Peyer's patch (tissue), 4 donors: ENCODE measurements at regions not wholly inside any gene's neighbourhood (a gene's known extent, or its start where the extent isn't known, plus 50 kb on each side); places are given as distances from the start of the nearest gene placed in this dataset.

ENCODE experiments used
- DNase-seq, 3 donors: peaks; one replicate each; pipeline ENCODE4 v3.0.0-alpha.2; 2017 to 2019
- H3K27ac ChIP-seq, 4 donors: fragments of 200-600 bp; sonication (generic); one replicate each; pipeline ENCODE4 v1.5.1; 2016 to 2019
- H3K27me3 ChIP-seq, 2 donors: fragments of 200-600 bp; sonication (generic); one replicate each; pipeline ENCODE4 v1.5.1; 2019
- H3K36me3 ChIP-seq, 3 donors: fragments of 200-600 bp; sonication (generic); one replicate each; pipeline ENCODE4 v1.5.1; 2016 to 2019
- H3K4me1 ChIP-seq, 4 donors: fragments of 200-600 bp; sonication (generic); one replicate each; pipeline ENCODE4 v1.5.1; 2016 to 2019
- H3K4me3 ChIP-seq, 4 donors: fragments of 200-600 bp; sonication (generic); 1 replicate in 3 of 4; 2 replicates in 1 of 4; pipeline ENCODE4 v1.5.1; 2016 to 2019; ENCODE audit warnings: mild to moderate bottlenecking in 1 of 4
- H3K9me3 ChIP-seq, 4 donors: fragments of 200-600 bp; sonication (generic); one replicate each; pipeline ENCODE4 v1.5.1; 2016 to 2019; ENCODE audit warnings: mild to moderate bottlenecking in 1 of 4
- POLR2A ChIP-seq, 2 donors: fragments of 450-650 bp; IDR thresholded peaks; one replicate each; pipeline ENCODE4 v1.5.1; 2017; ENCODE audit warnings: antibody characterized with exemption in 2 of 2, mild to moderate bottlenecking in 2 of 2, moderate library complexity in 2 of 2
- TF ChIP-seq, protein P1 (sequence below), 6 experiments: fragments of 450-650 bp in 4 of 6; fragments of 200-600 bp in 2 of 6; sonication (generic) in 1 of 6; IDR thresholded peaks; one replicate each; pipeline ENCODE4 v1.5.1; 2017 to 2019; ENCODE audit warnings: antibody characterized with exemption in 6 of 6, mild to moderate bottlenecking in 3 of 6, moderate library complexity in 1 of 6

DNA sequence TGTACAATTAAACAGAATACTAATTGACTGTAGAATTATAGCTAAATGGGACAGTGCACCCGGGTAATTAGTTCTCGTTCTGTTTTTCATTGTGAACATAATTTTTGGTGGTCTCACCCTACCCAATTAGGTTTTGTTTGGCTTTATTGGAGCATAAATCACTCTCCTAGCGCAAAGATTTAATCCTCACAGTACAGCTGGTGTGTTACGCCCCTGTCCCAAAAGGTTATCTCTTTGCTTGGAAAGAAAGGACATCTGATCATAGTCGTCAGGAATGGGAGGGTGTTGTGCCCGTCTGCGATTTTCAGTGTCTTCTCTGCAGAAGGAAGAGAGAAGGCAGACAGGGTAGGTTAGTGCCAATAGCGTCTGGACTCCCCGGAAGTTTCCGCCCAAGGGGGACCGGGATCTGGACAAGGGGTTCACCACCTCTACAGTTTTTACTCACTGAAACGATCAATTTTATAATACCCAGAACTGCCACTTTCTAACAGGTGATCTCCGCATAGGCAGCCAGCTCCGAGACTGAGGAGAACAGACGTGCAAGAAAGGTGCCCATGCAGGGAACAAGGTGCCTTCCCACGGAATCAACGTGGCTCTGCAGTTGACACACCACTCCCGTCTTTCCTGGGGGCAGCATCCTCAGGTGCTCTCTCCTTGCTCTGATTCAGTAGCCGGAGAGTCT, 617.4 kb upstream of the CDH4 start:
- TF ChIP-seq, protein P1, sequence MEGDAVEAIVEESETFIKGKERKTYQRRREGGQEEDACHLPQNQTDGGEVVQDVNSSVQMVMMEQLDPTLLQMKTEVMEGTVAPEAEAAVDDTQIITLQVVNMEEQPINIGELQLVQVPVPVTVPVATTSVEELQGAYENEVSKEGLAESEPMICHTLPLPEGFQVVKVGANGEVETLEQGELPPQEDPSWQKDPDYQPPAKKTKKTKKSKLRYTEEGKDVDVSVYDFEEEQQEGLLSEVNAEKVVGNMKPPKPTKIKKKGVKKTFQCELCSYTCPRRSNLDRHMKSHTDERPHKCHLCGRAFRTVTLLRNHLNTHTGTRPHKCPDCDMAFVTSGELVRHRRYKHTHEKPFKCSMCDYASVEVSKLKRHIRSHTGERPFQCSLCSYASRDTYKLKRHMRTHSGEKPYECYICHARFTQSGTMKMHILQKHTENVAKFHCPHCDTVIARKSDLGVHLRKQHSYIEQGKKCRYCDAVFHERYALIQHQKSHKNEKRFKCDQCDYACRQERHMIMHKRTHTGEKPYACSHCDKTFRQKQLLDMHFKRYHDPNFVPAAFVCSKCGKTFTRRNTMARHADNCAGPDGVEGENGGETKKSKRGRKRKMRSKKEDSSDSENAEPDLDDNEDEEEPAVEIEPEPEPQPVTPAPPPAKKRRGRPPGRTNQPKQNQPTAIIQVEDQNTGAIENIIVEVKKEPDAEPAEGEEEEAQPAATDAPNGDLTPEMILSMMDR (IDR thresholded peaks at IDR 0.05), result no peak
- no peak for TF ChIP-seq POLR2A (IDR thresholded peaks at IDR 0.05)
- DNase-seq, result no peak
- no peak overlapping the region for H3K4me3 ChIP-seq
- H3K4me1 ChIP-seq, result no peaks in the 10 kb centered on the region
- H3K36me3 ChIP-seq, result no peaks in the 10 kb centered on the region
- no peaks in the 10 kb centered on the region for H3K27me3 ChIP-seq
- no peaks in the 10 kb centered on the region for H3K9me3 ChIP-seq
- H3K27ac ChIP-seq, result no peak overlapping the region

DNA sequence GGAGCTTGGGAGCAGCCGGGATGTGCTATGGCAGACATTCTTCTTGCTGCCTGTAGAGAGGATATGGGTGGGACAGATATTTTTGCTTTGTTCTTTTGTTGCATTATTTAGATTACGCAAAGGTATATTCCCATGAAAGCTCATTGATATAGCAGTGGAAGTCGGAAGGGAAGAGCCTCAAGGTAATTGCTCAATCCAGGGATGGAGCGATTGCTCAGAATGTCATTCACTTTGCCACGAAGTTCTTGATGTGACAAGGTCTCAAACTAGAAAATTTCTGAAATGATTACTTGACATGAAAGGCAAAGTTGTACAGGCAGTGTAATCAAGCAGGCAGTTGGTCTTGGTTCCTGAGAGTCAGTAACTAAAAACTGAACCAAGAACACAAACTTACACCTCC, 615.6 kb upstream of the CDH4 start:
- Histone ChIP-seq H3K27me3 (no peaks in the 10 kb centered on the region), H3K9me3 (no peaks in the 10 kb centered on the region), H3K36me3 (no peaks in the 10 kb centered on the region), H3K4me1 (no peaks in the 10 kb centered on the region), H3K4me3 (no peak overlapping the region), H3K27ac (no peak overlapping the region)
- TF ChIP-seq POLR2A (IDR thresholded peaks at IDR 0.05), result no peak
- TF ChIP-seq, protein P1 (IDR thresholded peaks at IDR 0.05), result no peak
- no peak for DNase-seq

DNA sequence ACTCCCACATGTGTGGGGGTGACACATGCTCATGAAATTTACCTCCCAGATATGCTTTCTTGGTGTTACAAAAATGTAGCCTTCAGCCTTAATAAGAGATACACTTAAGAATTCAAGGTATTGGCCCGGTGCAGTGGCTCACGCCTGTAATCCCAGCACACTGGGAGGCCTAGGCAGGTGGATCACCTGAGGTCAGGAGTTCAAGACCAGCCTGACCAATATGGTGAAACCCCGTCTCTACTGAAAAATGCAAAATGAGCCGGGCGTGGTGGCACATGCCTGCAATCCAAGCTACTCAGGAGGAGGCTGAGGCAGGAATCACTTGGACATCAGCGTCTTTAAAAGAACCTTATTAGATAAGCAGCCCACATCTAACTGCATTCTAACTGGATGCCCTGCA, 614.3 kb upstream of the CDH4 start:
- H3K4me1 ChIP-seq, result no peaks in the 10 kb centered on the region

DNA sequence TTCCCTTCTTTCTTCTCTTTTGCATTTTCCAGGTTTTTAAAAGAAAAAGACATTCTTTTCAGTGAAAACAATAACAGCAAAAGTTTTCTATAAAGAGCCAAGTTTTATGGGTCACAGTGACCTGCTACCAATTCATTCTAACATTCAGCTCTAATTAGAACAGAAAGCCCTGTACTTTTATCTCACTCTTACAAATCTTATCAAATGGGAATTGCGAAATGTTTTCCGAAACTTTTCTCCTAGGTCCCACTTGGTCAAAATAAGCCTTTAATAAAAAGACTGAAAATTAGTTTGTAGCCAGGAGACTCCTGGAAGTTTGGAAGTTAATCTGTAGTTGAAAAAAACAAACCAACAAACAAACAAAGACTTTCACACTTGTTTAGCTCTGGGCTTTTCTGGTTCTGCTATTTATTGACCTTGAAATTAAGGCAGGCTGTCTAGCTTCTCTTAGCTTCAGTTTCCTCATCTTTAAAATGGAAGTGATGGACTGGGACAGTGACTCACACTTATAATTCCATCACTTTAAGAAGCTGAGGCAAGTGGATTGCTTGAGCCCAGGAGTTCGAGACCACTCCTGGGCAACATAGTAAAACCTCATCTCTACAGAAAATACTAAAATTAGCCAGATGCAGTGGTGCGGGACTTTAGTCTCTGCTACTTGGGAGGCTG, 613.5 kb upstream of the CDH4 start:
- no peak overlapping the region for H3K4me3 ChIP-seq
- H3K27ac ChIP-seq, result no peak overlapping the region
- no peak for TF ChIP-seq POLR2A (IDR thresholded peaks at IDR 0.05)
- TF ChIP-seq, protein P1 (IDR thresholded peaks at IDR 0.05), result no peak
- no peaks in the 10 kb centered on the region for H3K27me3 ChIP-seq
- H3K4me1 ChIP-seq, result no peaks in the 10 kb centered on the region
- H3K9me3 ChIP-seq, result no peaks in the 10 kb centered on the region
- no peak for DNase-seq
- H3K36me3 ChIP-seq, result no peaks in the 10 kb centered on the region

More for the DNA sequence above, 614.3 kb upstream of the CDH4 start:
- Histone ChIP-seq H3K27ac (no peak overlapping the region), H3K4me3 (no peak overlapping the region), H3K9me3 (no peaks in the 10 kb centered on the region), H3K36me3 (no peaks in the 10 kb centered on the region), H3K27me3 (no peaks in the 10 kb centered on the region)
- TF ChIP-seq, protein P1 (IDR thresholded peaks at IDR 0.05), result no peak
- TF ChIP-seq POLR2A (IDR thresholded peaks at IDR 0.05), result no peak
- DNase-seq, result no peak

DNA sequence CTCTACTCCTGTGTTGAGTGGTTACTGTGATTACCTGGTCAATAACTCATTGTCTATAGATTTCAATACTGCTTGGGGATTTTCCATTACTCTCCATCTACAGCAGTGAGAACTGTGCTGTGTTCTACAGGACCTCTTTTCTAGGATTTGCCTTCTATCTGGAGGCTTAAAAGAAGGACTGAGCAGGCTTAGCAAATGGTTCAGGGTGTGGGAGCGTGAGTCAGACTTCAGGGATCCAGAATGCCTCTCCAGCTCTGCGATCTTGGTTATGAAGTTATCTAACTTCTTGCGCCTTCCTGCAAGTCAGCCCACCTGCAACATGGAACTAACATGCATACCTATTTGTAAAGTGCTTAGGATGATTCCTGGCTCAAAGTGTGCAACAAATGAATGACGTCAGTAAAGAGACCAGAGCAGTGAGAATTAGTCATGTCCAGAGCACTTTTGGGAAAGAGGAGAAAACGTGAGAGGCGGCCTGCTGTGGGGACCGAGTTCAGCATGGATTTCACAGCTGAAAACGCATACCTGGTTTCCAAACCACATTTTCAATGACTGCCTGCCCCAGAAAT, 610.1 kb upstream of the CDH4 start:
- Histone ChIP-seq H3K4me3 (no peak overlapping the region), H3K27me3 (no peaks in the 10 kb centered on the region), H3K9me3 (no peaks in the 10 kb centered on the region), H3K4me1 (no peaks in the 10 kb centered on the region), H3K27ac (no peak overlapping the region), H3K36me3 (no peaks in the 10 kb centered on the region)
- no peak for TF ChIP-seq POLR2A (IDR thresholded peaks at IDR 0.05)
- TF ChIP-seq, protein P1 (IDR thresholded peaks at IDR 0.05), result no peak
- no peak for DNase-seq
